Endodermal cell (in vitro differentiated cells): ENCODE measurements at regions not wholly inside any gene's neighbourhood (a gene's known extent, or its start where the extent isn't known, plus 50 kb on each side); places are given as distances from the start of the nearest gene placed in this dataset.

Source experiments
- DNase-seq: peaks from one replicate; pipeline ENCODE4 v3.0.0-alpha.2; 2017
- H3K27ac ChIP-seq: 2 replicates; pipeline ENCODE4 v1.5.1; 2013; ENCODE audit warnings: mild to moderate bottlenecking, low read depth, low read length, moderate library complexity
- H3K27me3 ChIP-seq: 2 replicates; pipeline ENCODE4 v1.6.1; 2013; ENCODE audit warnings: mild to moderate bottlenecking, low read length, moderate library complexity; ENCODE audit not compliant: insufficient read depth, control insufficient read depth, poor library complexity, severe bottlenecking
- H3K36me3 ChIP-seq: 2 replicates; pipeline ENCODE4 v1.7.0; 2013; ENCODE audit warnings: mild to moderate bottlenecking, low read length, moderate library complexity; ENCODE audit not compliant: control insufficient read depth, insufficient read depth
- H3K4me1 ChIP-seq: one replicate; pipeline ENCODE4 v1.7.0; 2013; ENCODE audit warnings: low read length; ENCODE audit not compliant: control insufficient read depth, insufficient read depth
- H3K4me3 ChIP-seq: 2 replicates; pipeline ENCODE4 v1.5.1; 2013; ENCODE audit warnings: mild to moderate bottlenecking, low read length, moderate library complexity
- H3K9ac ChIP-seq: 2 replicates; pipeline ENCODE4 v1.6.1; 2013; ENCODE audit warnings: mild to moderate bottlenecking, low read length, moderate library complexity; ENCODE audit not compliant: poor library complexity, severe bottlenecking; ENCODE audit errors: extremely low read depth
- H3K9me3 ChIP-seq: 2 replicates; pipeline ENCODE4 v1.6.1; 2013; ENCODE audit warnings: mild to moderate bottlenecking, low read length, moderate library complexity; ENCODE audit not compliant: control insufficient read depth
- H3K27ac Mint-ChIP-seq: 2 replicates; pipeline ENCODE4 v1.8.0; 2020; ENCODE audit warnings: mixed read lengths
- H3K27me3 Mint-ChIP-seq: 2 replicates; pipeline ENCODE4 v1.8.0; 2021; ENCODE audit warnings: mild to moderate bottlenecking, mixed read lengths; ENCODE audit not compliant: insufficient read depth
- H3K36me3 Mint-ChIP-seq: 2 replicates; pipeline ENCODE4 v1.8.0; 2020; ENCODE audit warnings: low read depth, mixed read lengths
- H3K4me1 Mint-ChIP-seq: 2 replicates; pipeline ENCODE4 v1.8.0; 2020; ENCODE audit warnings: mixed read lengths
- H3K4me3 Mint-ChIP-seq: 2 replicates; pipeline ENCODE4 v1.8.0; 2020; ENCODE audit warnings: mild to moderate bottlenecking, moderate library complexity, mixed read lengths
- H3K9me3 Mint-ChIP-seq: 2 replicates; pipeline ENCODE4 v1.8.0; 2020; ENCODE audit warnings: mild to moderate bottlenecking, mixed read lengths
- WGBS, 2 experiments: methylation state at CpG; one replicate each; pipeline versions ENCODE4 v1.1.5 to v1.1.7; 2013; ENCODE audit warnings: missing lambda C conversion rate in 2 of 2, mixed read lengths in 1 of 2; ENCODE audit not compliant: insufficient coverage in 1 of 2, insufficient read length in 1 of 2; 5-methylcytosine and 5-hydroxymethylcytosine counted together
- TF ChIP-seq, protein P1 (sequence below): fragments of 200-600 bp; sonication (generic); conservative IDR thresholded peaks from 2 replicates; pipeline ENCODE4 v1.5.0; 2021; ENCODE audit warnings: antibody characterized with exemption, mild to moderate bottlenecking

DNA sequence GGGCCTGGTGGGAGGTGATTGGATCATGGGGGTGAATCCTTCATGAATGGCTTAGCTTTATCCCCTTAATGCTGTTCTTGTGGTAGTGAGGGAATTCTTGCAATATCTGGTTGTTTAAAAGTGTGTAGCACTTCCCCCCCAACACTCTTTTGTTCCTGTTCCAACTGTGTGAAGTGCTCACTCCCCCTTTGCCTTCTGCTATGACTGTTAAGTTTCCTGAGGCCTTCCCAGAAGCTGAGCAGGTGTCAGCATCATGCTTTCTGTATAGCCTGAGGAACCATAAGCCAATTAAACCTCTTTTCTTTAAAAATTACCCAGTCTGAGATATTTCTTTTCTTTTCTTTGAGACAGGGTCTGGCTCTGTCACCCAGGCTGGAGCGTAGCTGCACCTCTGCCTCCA, 139.4 kb downstream of the RNF152 start:
- no peak overlapping the region for H3K4me3 Mint-ChIP-seq
- peaks cover 24% of the 10 kb centered on the region for H3K4me1 ChIP-seq
- H3K27me3 Mint-ChIP-seq: no peaks in the 10 kb centered on the region
- no peaks in the 10 kb centered on the region for H3K9me3 ChIP-seq
- H3K36me3 ChIP-seq: no peaks in the 10 kb centered on the region
- H3K27me3 ChIP-seq: no peaks in the 10 kb centered on the region
- DNase-seq: no peak
- no peak overlapping the region for H3K27ac ChIP-seq
- H3K9ac ChIP-seq: no peak overlapping the region
- H3K27ac Mint-ChIP-seq: no peak overlapping the region
- no peaks in the 10 kb centered on the region for H3K9me3 Mint-ChIP-seq
- TF ChIP-seq, protein P1, sequence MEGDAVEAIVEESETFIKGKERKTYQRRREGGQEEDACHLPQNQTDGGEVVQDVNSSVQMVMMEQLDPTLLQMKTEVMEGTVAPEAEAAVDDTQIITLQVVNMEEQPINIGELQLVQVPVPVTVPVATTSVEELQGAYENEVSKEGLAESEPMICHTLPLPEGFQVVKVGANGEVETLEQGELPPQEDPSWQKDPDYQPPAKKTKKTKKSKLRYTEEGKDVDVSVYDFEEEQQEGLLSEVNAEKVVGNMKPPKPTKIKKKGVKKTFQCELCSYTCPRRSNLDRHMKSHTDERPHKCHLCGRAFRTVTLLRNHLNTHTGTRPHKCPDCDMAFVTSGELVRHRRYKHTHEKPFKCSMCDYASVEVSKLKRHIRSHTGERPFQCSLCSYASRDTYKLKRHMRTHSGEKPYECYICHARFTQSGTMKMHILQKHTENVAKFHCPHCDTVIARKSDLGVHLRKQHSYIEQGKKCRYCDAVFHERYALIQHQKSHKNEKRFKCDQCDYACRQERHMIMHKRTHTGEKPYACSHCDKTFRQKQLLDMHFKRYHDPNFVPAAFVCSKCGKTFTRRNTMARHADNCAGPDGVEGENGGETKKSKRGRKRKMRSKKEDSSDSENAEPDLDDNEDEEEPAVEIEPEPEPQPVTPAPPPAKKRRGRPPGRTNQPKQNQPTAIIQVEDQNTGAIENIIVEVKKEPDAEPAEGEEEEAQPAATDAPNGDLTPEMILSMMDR: no peak
- WGBS, 2 experiments: 83 to 91% methylated on average over 1 of the region's 1 CpG
- H3K36me3 Mint-ChIP-seq: no peaks in the 10 kb centered on the region
- peaks cover 42% of the 10 kb centered on the region for H3K4me1 Mint-ChIP-seq
- no peak overlapping the region for H3K4me3 ChIP-seq

DNA sequence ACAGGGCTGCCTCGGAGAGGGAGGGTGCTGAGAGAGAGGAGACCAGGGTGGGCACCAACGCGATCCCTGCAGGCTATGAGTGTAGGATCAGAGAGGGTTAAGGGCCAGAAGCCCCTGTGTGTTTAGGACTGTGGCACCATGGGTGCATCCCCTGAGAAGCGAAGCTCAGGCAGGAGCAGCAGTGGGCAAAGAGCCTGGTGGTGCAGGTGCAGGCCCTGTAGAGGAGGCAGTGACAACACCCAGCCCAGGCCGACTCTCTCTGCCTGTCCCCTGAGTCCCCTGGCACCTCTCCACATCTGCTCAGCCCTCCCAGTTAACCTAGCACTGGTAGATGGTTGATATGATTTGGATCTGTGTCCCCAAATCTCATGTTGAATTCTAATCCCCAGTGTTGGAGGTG, 139.8 kb downstream of the RNF152 start:
- H3K36me3 Mint-ChIP-seq: no peaks in the 10 kb centered on the region
- TF ChIP-seq, protein P1: no peak
- H3K4me3 Mint-ChIP-seq: no peak overlapping the region
- H3K4me1 ChIP-seq: peaks cover 24% of the 10 kb centered on the region
- H3K36me3 ChIP-seq: no peaks in the 10 kb centered on the region
- H3K4me3 ChIP-seq: no peak overlapping the region
- no peak for DNase-seq
- WGBS, 2 experiments: 86% methylated on average over 4 to 5 of the region's 5 CpGs
- H3K9me3 Mint-ChIP-seq: no peaks in the 10 kb centered on the region
- H3K27ac Mint-ChIP-seq: no peak overlapping the region
- H3K4me1 Mint-ChIP-seq: peaks cover 46% of the 10 kb centered on the region
- no peak overlapping the region for H3K27ac ChIP-seq
- no peak overlapping the region for H3K9ac ChIP-seq
- no peaks in the 10 kb centered on the region for H3K27me3 ChIP-seq
- H3K27me3 Mint-ChIP-seq: no peaks in the 10 kb centered on the region
- H3K9me3 ChIP-seq: no peaks in the 10 kb centered on the region

DNA sequence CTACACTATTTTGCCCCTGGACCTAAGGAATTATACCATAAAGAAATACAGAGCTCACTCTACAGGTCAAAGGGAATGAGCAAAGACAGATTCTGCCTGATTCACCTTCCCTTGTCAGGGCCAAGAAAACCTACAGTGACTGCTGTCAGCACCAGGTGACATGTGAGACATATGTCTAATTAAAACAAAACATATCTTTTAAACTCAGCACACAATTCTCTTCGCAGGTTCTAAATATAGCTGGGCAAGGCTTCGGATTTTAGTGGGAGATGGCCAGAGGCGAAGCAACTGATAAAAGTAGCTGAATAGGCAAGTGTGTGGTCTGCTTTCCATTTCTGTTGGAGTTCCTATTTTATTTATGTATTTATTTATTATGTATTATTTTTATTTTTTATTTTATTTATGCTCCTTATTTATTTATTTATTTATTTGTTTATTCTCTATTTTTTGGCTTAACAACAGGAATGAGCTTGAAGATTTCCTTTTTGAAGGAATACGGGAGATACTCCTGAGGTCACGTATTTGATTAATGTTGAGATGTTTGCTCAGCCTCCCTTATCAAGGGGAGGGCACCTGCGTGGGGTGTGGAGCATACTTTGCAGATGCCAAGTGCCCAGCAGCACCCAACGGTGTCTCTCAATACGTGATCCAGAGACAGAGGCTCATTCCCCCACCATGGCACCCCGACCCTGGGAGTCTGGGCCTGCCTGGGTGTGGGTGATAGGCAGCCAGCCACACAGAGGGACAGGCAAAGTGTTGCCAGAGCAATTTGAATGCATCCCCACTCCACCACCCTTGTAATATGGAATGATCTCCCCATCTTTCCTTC, 141.8 kb downstream of the RNF152 start:
- TF ChIP-seq, protein P1: no peak
- DNase-seq: no peak
- H3K36me3 Mint-ChIP-seq: no peaks in the 10 kb centered on the region
- 95 to 100% methylated on average over 2 to 9 of the region's 9 CpGs for WGBS, 2 experiments
- no peak overlapping the region for H3K4me3 ChIP-seq
- no peaks in the 10 kb centered on the region for H3K27me3 Mint-ChIP-seq
- H3K36me3 ChIP-seq: no peaks in the 10 kb centered on the region
- no peak overlapping the region for H3K9ac ChIP-seq
- H3K9me3 ChIP-seq: no peaks in the 10 kb centered on the region
- no peaks in the 10 kb centered on the region for H3K9me3 Mint-ChIP-seq
- peaks cover 35% of the 10 kb centered on the region for H3K4me1 Mint-ChIP-seq
- H3K27ac Mint-ChIP-seq: no peak overlapping the region
- no peaks in the 10 kb centered on the region for H3K27me3 ChIP-seq
- H3K4me3 Mint-ChIP-seq: no peak overlapping the region
- H3K4me1 ChIP-seq: peaks cover 15% of the 10 kb centered on the region
- no peak overlapping the region for H3K27ac ChIP-seq
